ENCODE measurements at regions not wholly inside any gene's neighbourhood (a gene's known extent, or its start where the extent isn't known, plus 50 kb on each side); places are given as distances from the start of the nearest gene placed in this dataset.

- TF ChIP-seq GATA3 (IDR thresholded peaks at IDR 0.05; ENCODE audit: low read depth, low read length), result no peak
- no peak for TF ChIP-seq GATA2 (IDR thresholded peaks at IDR 0.05; ENCODE audit: low read depth, low read length)
These were observed 277.0 kb downstream of the PRL start for GRCh38 chr6:22019857-22020256.

DNA sequence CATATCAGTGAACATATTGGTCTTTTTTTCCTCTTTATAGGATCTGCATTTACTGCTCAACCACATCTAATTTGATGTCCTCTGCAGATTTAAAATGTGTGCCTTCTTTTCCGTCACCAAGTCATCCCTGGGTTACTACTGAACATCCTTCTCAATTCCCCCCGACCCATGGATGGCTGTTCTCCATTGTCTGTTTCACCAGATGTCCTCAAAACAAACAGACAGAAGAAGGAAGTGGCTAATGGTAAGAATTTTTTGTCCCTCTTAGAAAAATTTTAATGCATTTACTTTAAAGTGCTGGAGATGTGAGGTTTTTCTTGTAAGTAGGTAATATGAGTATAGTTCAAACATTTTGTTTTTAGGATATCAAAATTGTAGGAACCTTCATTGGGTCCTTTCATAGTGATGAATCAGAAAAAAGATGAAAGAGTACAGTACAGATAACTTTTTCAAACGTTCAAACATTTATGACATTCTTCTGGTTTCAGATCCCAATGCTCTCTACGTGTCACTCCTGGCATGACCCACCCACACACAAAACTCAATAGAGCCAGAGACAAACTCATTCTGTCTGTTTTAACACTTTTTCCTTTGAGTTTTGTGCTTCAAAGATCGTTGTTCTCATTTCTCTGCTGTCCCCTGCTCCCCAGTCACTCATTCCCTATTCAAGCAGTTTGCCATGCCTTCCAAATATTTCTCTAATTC lies 276.4 kb downstream of the PRL start:
- TF ChIP-seq GATA3 (IDR thresholded peaks at IDR 0.05; ENCODE audit: low read depth, low read length) (no peak), GATA2 (IDR thresholded peaks at IDR 0.05; ENCODE audit: low read depth, low read length) (no peak)

- TF ChIP-seq GATA3 (IDR thresholded peaks at IDR 0.05; ENCODE audit: low read depth, low read length) (no peak), GATA2 (IDR thresholded peaks at IDR 0.05; ENCODE audit: low read depth, low read length) (no peak)
These were observed 274.9 kb downstream of the PRL start for GRCh38 chr6:22021966-22022365.

DNA sequence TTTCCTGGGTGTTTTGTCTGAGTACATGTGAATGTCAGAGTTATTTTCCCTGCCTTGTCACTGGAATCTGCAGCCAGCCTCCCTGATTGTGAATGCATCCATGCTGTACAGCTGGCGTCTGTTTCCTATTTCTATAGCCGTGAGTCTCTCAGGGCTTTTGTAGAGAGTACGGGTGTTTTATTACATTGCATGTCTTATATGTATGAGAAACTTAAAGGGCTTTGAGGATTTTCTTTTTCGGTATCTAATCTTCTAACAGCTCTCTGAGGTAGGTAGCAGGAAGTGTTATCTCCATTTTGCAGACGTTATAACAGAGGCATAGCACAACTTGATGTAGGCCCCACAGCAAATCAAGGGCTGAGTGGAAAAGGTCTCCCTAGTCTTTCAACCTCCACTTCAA lies 272.9 kb downstream of the PRL start:
- TF ChIP-seq GATA2 (IDR thresholded peaks at IDR 0.05; ENCODE audit: low read depth, low read length), result no peak
- TF ChIP-seq GATA3 (IDR thresholded peaks at IDR 0.05; ENCODE audit: low read depth, low read length), result no peak

DNA sequence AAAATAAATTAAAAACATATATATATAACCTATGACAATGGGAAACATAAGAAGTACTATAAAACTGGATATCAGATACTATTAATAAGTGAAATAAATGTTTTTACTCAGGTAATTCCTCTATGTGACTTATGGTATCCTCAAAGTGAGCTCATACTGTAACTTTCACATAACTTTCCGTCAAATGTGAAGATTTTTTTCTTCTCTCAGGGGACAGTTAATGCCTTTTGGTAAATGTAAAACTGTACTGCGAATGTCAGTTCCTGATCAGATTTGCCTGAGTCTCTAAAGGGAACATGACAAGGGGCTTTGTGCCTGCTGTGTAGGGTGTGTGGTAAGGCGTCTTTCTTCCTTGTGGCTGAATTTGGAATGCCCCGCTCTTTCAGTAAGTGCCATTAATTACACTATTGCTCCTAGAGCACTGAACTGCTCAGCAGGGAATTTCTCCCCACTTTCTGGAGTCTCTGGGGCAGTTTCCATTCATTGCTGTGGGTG lies 271.8 kb downstream of the PRL start:
- no peak for TF ChIP-seq GATA3 (IDR thresholded peaks at IDR 0.05; ENCODE audit: low read depth, low read length)
- TF ChIP-seq GATA2 (IDR thresholded peaks at IDR 0.05; ENCODE audit: low read depth, low read length), result no peak

GRCh38 chr6:22025468-22026163 lies 271.2 kb downstream of the PRL start:
- TF ChIP-seq GATA2 (IDR thresholded peaks at IDR 0.05; ENCODE audit: low read depth, low read length) (no peak), GATA3 (IDR thresholded peaks at IDR 0.05; ENCODE audit: low read depth, low read length) (no peak)

- TF ChIP-seq GATA3 (IDR thresholded peaks at IDR 0.05; ENCODE audit: low read depth, low read length) (no peak), GATA2 (IDR thresholded peaks at IDR 0.05; ENCODE audit: low read depth, low read length) (no peak)
These were observed 270.6 kb downstream of the PRL start for GRCh38 chr6:22026164-22026678.

- TF ChIP-seq GATA3 (IDR thresholded peaks at IDR 0.05; ENCODE audit: low read depth, low read length), result no peak
- no peak for TF ChIP-seq GATA2 (IDR thresholded peaks at IDR 0.05; ENCODE audit: low read depth, low read length)
These were observed 269.7 kb downstream of the PRL start for GRCh38 chr6:22027040-22027725.

- TF ChIP-seq GATA2 (IDR thresholded peaks at IDR 0.05; ENCODE audit: low read depth, low read length) (no peak), GATA3 (IDR thresholded peaks at IDR 0.05; ENCODE audit: low read depth, low read length) (no peak)
These were observed 268.3 kb downstream of the PRL start for GRCh38 chr6:22028403-22029090.

DNA sequence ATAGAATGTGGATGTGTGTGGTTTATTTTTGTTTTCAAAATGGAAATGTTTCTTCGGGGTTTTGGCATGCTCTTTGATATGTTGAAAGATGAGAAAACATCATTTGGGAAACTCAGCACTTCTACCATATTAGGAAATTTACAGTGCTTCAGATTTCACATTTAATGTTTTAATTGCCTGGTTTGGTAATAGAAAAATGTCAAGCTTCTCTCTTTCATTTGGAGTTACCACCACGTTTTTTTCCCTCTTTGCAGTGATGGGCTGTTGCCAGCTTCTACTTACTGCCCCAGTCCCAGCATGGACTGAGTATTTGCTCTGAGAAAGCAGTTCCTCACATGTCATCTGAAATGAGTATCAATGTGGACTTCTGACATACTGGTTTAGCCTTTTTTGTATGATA lies 267.7 kb downstream of the PRL start:
- TF ChIP-seq GATA3 (IDR thresholded peaks at IDR 0.05; ENCODE audit: low read depth, low read length), result no peak
- no peak for TF ChIP-seq GATA2 (IDR thresholded peaks at IDR 0.05; ENCODE audit: low read depth, low read length)

GRCh38 chr6:22030730-22031619 lies 265.9 kb downstream of the PRL start:
- no peak for TF ChIP-seq GATA2 (IDR thresholded peaks at IDR 0.05; ENCODE audit: low read depth, low read length)
- no peak for TF ChIP-seq GATA3 (IDR thresholded peaks at IDR 0.05; ENCODE audit: low read depth, low read length)

- TF ChIP-seq GATA2 (IDR thresholded peaks at IDR 0.05; ENCODE audit: low read depth, low read length), result no peak
- no peak for TF ChIP-seq GATA3 (IDR thresholded peaks at IDR 0.05; ENCODE audit: low read depth, low read length)
These were observed 261.1 kb downstream of the PRL start for GRCh38 chr6:22035690-22036089.

DNA sequence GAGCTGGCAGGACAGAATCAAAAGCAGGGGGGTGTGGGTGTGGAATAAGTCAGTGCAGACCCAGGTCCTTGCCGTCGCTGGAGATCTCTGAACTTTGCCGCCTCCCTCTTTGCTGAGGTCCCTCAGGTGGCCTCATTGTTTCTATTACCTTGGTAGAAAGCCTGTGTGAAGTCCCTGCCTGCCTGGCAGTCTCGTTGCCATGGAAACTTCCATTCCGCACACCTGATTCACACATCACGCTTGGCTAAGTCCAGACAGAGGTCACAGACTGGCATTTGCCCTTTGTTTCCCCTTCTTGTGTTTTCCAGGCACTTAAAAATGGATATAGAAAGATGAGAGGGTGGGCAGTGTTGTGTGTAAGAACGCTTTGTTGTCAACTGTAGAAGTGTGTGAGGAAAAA lies 260.6 kb downstream of the PRL start:
- TF ChIP-seq GATA3 (IDR thresholded peaks at IDR 0.05; ENCODE audit: low read depth, low read length), result no peak
- TF ChIP-seq GATA2 (IDR thresholded peaks at IDR 0.05; ENCODE audit: low read depth, low read length), result no peak
